GM21367 (cell line): ENCODE measurements at regions not wholly inside any gene's neighbourhood (a gene's known extent, or its start where the extent isn't known, plus 50 kb on each side); places are given as distances from the start of the nearest gene placed in this dataset.

ENCODE experiments used
- ATAC-seq: cut with Tn5 transposase; IDR thresholded peaks from one replicate; pipeline ENCODE4 v1.9.1; 2021; ENCODE audit not compliant: unreplicated experiment

- no peak for ATAC-seq
Observed at GRCh38 chr6:54440549-54440948, 132.3 kb downstream of the TINAG start.

- no peak for ATAC-seq
Observed at GRCh38 chr6:54441020-54441419, 132.8 kb downstream of the TINAG start.

GRCh38 chr6:54441687-54442248, 133.5 kb downstream of the TINAG start:
- no peak for ATAC-seq

- no peak for ATAC-seq
Observed at GRCh38 chr6:54445207-54445606, 137.0 kb downstream of the TINAG start.

GRCh38 chr6:54448617-54449016, 140.4 kb downstream of the TINAG start:
- ATAC-seq = no peak

GRCh38 chr6:54451516-54451915, 143.3 kb downstream of the TINAG start:
- no peak for ATAC-seq

GRCh38 chr6:54463354-54464024, 155.2 kb downstream of the TINAG start:
- ATAC-seq = no peak

- no peak for ATAC-seq
Observed at GRCh38 chr6:54465649-54466300, 157.5 kb downstream of the TINAG start.

- ATAC-seq = no peak
Observed at GRCh38 chr6:54467384-54467783, 159.1 kb downstream of the TINAG start.

- ATAC-seq = no peak
Observed at GRCh38 chr6:54473328-54473727, 165.1 kb downstream of the TINAG start.

- ATAC-seq = no peak
Observed at GRCh38 chr6:54474898-54475297, 166.7 kb downstream of the TINAG start.

GRCh38 chr6:54481091-54481490, 172.8 kb downstream of the TINAG start:
- ATAC-seq = no peak

- no peak for ATAC-seq
Observed at GRCh38 chr6:54491431-54491830, 183.2 kb downstream of the TINAG start.

- no peak for ATAC-seq
Observed at GRCh38 chr6:54493138-54493537, 184.9 kb downstream of the TINAG start.

GRCh38 chr6:54503144-54503543, 194.9 kb downstream of the TINAG start:
- ATAC-seq = no peak

GRCh38 chr6:54515013-54515412, 206.8 kb downstream of the TINAG start:
- no peak for ATAC-seq

GRCh38 chr6:54515713-54516112, 207.5 kb downstream of the TINAG start:
- no peak for ATAC-seq

GRCh38 chr6:54516321-54516720, 208.1 kb downstream of the TINAG start:
- ATAC-seq = no peak

- no peak for ATAC-seq
Observed at GRCh38 chr6:54519161-54519560, 210.9 kb downstream of the TINAG start.

GRCh38 chr6:54525731-54526130, 217.5 kb downstream of the TINAG start:
- no peak for ATAC-seq

- ATAC-seq = no peak
Observed at GRCh38 chr6:54533567-54533966, 225.3 kb downstream of the TINAG start.

GRCh38 chr6:54535568-54535967, 227.3 kb downstream of the TINAG start:
- no peak for ATAC-seq

GRCh38 chr6:54541541-54541940, 233.3 kb downstream of the TINAG start:
- ATAC-seq = no peak
